GM12873 (cell line): ENCODE measurements at regions not wholly inside any gene's neighbourhood (a gene's known extent, or its start where the extent isn't known, plus 50 kb on each side); places are given as distances from the start of the nearest gene placed in this dataset.

Experiments
- TF ChIP-seq, protein P1 (sequence below): IDR thresholded peaks from 2 replicates; pipeline ENCODE4 v1.5.1; 2012; ENCODE audit warnings: low read depth, mild to moderate bottlenecking, moderate library complexity, low read length, control low read depth; ENCODE audit not compliant: insufficient read depth; ENCODE audit errors: missing control alignments

DNA sequence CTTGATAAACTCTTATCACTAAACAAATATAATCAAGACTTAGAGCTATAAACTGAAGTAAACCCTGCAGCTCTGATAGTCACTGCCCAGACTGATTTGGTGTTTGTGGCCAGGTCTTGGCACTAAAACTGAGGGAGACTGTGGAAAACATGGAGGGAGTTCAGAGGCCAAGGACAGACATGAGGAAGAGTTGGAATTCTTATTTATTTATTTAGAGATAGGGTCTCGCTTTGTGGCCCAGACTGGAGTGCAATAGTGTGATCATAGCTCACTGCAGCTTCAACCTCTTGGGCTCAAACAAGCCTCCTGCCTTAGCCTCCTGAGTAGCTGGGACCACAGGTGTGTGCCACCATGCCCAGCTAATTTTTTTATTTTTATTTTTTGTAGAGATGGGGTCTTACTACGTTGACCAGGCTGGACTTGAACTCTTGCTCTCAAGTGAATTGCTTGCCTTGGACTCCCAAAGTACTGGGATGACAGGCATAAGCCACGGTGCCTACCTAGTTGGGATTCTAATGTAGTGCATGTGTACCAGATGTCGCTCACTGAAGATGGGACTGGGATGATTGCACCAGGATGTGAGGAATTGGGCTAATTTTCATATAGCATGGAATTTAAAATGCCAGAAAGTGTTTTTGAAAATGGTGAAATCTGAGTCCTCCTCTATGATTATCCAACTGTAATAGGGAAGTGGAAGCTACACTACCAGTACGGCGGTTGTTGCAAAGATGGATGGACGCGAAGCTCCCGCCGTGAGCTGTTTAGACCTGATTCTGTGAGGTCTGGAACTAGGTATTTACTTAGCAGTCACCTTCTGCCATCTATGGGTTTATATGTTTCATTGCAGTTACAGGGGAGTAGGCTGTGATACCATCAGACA, 52.7 kb upstream of the CTLA4 start:
- TF ChIP-seq, protein P1, sequence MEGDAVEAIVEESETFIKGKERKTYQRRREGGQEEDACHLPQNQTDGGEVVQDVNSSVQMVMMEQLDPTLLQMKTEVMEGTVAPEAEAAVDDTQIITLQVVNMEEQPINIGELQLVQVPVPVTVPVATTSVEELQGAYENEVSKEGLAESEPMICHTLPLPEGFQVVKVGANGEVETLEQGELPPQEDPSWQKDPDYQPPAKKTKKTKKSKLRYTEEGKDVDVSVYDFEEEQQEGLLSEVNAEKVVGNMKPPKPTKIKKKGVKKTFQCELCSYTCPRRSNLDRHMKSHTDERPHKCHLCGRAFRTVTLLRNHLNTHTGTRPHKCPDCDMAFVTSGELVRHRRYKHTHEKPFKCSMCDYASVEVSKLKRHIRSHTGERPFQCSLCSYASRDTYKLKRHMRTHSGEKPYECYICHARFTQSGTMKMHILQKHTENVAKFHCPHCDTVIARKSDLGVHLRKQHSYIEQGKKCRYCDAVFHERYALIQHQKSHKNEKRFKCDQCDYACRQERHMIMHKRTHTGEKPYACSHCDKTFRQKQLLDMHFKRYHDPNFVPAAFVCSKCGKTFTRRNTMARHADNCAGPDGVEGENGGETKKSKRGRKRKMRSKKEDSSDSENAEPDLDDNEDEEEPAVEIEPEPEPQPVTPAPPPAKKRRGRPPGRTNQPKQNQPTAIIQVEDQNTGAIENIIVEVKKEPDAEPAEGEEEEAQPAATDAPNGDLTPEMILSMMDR, result peak; percentile 76

DNA sequence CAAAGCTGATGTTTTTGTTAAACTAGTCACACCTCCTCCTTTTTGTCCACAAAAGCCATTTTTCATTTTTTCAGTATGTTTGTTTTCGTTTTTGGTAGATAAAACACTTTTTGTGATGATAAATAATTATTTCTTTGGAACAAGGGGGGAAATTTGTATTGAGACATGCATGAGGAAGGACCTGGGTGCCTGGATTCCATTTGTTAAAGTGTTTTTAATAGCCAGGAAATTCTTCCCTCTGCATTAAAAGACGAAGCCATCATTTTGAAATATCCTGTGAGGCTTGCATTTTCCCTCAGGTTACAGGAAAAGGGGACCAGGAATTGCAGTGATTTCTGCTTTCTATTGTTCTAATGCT, 52.1 kb upstream of the CTLA4 start:
- TF ChIP-seq, protein P1, result no peak

DNA sequence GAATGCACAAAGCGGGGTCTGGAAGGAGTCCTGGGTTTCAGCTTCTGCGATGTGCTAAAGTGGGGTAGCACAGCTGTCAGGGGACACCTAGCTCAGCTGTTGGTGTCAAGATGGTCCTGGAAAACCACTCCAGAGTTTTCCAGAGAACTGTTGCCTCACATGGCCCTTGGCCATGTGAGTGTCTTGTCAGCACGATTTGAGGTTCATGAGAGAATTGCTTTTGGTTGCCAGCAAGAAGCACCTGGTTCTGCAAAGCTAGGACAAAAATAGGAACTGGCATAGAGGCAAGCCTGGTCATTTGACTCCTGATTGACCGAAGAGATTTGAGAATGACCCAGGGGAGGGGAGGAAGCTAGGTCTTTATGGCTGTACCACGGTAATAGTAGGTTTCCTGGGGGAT, 50.4 kb upstream of the CTLA4 start:
- TF ChIP-seq, protein P1, result no peak
